ENCODE measurements at regions not wholly inside any gene's neighbourhood (a gene's known extent, or its start where the extent isn't known, plus 50 kb on each side); places are given as distances from the start of the nearest gene placed in this dataset.

GRCh38 chr7:114791771-114792170 is 130.1 kb upstream of the MDFIC start (continued):
- TF ChIP-seq ZNF592 (IDR thresholded peaks at IDR 0.05), result no peak
- TF ChIP-seq KAT2A (conservative IDR thresholded peaks at IDR 0.05; ENCODE audit: control insufficient read depth, low read depth, low read length), result no peak

GRCh38 chr7:114793155-114793845 is 128.6 kb upstream of the MDFIC start:
- no peak for FAIRE-seq
- 15% methylated on average over 5 of the region's 5 CpGs for WGBS (ENCODE audit: insufficient coverage, insufficient replicate concordance, low lambda C conversion rate, missing lambda C conversion rate)
- H3K4me3 ChIP-seq, result no peak overlapping the region
- H3K36me3 ChIP-seq (ENCODE audit: control insufficient read depth in 2 of 2, insufficient read depth in 2 of 2, low read length in 1 of 2), result no peaks in the 10 kb centered on the region
- H3K27me3 ChIP-seq (replicated peaks in 1 of 2; ENCODE audit: control insufficient read depth in 2 of 2, insufficient read depth in 2 of 2, low read length in 1 of 2), result no peaks in the 10 kb centered on the region
- H3K79me2 ChIP-seq (ENCODE audit: control insufficient read depth, insufficient read depth, low read length), result no peaks in the 10 kb centered on the region
- SMC1A ChIA-PET (ENCODE audit: uncharacterized antibody, unreplicated experiment), result no interaction called here
- no peaks in the 10 kb centered on the region for H4K20me1 ChIP-seq (ENCODE audit: control insufficient read depth, insufficient read depth)
- intact Hi-C loops (cut with micrococcal nuclease; ENCODE audit: unreplicated experiment) (no loop called here), in situ Hi-C loops (cut with MboI) (no loop called here)
- TF ChIP-seq CHD1 (IDR thresholded peaks at IDR 0.05; ENCODE audit: low read depth, low read length) (no peak), TCF3 (IDR thresholded peaks at IDR 0.05; ENCODE audit: borderline replicate concordance, insufficient read depth, low read depth, low read length) (no peak), PML (IDR thresholded peaks at IDR 0.05; ENCODE audit: low read length) (no peak), JUND (IDR thresholded peaks at IDR 0.05; ENCODE audit: low read depth, low read length) (no peak), CEBPB (IDR thresholded peaks at IDR 0.05; ENCODE audit: borderline replicate concordance in 1 of 2, low read depth in 2 of 2, low read length in 2 of 2) (no peak), RUNX3 (IDR thresholded peaks at IDR 0.05; ENCODE audit: low read length) (no peak), IKZF1 (conservative IDR thresholded peaks at IDR 0.05) (no peak), SMAD1 (IDR thresholded peaks at IDR 0.05; ENCODE audit: low read depth, partially characterized antibody) (no peak)
- DNase-seq (ENCODE audit: low read depth, low spot score), result no peak
- H3K4me2 ChIP-seq (ENCODE audit: control insufficient read depth, insufficient read depth), result no peak overlapping the region
- RAD21 ChIA-PET (ENCODE audit: unreplicated experiment), result no interaction called here
- H3K4me1 ChIP-seq (ENCODE audit: control insufficient read depth, insufficient read depth, low read length), result no peaks in the 10 kb centered on the region
- no peak overlapping the region for H3K27ac ChIP-seq (ENCODE audit: control insufficient read depth, insufficient read depth)
- ATAC-seq, result peak; percentile 49
- H3K9ac ChIP-seq (ENCODE audit: control insufficient read depth, insufficient read depth, low read length), result no peak overlapping the region
- H3K9me3 ChIP-seq (replicated peaks; ENCODE audit: control insufficient read depth, insufficient read depth, low read length), result no peaks in the 10 kb centered on the region; the same call in 2 of the 3 replicates
- H2AFZ ChIP-seq (ENCODE audit: control insufficient read depth, low read depth, low read length), result no peak overlapping the region; the same call in 1 of the 2 replicates
- no TSS peak for BruUV-seq (replicated peaks)
- CTCF ChIA-PET, result no interaction called here
- POLR2A ChIA-PET, result no interaction called here

All from GM12878 (cell line).